ENCODE measurements at regions not wholly inside any gene's neighbourhood (a gene's known extent, or its start where the extent isn't known, plus 50 kb on each side); places are given as distances from the start of the nearest gene placed in this dataset.

DNA sequence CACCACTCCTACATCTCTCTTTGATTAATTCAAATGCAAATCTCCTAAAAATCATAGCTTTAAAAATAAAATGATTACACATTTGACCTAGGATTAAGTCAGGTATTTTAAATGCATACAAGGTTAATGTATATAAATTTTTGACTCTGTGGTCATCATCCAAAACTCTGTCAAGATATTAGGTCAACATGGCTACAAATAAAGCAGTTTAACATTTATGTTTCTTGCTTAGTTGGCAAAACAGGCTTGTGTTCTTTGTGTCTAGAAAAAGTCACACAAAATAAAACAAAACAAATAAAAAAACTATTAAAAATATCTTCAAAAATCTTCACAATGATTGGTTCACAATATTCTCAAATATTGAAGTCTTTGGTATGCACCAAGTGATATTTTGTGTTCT is 473.2 kb downstream of the LRFN5 start:
- DNase-seq (ENCODE audit: low spot score), result no peak
- in situ Hi-C loops (cut with MboI; ENCODE audit: low sequenced_read_pairs, unreplicated experiment), result no loop called here
- TF ChIP-seq, protein P1, sequence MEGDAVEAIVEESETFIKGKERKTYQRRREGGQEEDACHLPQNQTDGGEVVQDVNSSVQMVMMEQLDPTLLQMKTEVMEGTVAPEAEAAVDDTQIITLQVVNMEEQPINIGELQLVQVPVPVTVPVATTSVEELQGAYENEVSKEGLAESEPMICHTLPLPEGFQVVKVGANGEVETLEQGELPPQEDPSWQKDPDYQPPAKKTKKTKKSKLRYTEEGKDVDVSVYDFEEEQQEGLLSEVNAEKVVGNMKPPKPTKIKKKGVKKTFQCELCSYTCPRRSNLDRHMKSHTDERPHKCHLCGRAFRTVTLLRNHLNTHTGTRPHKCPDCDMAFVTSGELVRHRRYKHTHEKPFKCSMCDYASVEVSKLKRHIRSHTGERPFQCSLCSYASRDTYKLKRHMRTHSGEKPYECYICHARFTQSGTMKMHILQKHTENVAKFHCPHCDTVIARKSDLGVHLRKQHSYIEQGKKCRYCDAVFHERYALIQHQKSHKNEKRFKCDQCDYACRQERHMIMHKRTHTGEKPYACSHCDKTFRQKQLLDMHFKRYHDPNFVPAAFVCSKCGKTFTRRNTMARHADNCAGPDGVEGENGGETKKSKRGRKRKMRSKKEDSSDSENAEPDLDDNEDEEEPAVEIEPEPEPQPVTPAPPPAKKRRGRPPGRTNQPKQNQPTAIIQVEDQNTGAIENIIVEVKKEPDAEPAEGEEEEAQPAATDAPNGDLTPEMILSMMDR (IDR thresholded peaks at IDR 0.05; ENCODE audit: borderline replicate concordance, control extremely low read depth, extremely low read depth, insufficient read depth, missing control alignments), result no peak

DNA sequence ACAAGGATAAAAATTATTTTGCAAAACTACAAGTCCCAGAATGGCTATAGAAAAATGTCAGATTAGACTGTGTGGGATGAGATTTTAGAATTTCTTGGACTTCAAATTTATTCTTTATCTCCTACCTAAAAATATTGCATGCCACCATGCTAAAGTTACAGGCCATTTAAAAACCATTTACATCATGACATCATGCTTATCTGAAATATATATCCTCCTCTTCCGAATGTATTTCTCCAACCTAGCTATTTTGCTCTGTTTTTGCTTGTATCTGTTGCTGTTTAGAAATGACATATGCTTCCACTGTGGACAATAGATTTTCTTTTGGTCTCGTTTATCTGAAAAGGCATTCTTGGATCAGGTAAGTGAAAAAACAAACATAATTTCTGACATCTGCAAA is 471.7 kb downstream of the LRFN5 start:
- TF ChIP-seq, protein P1 (IDR thresholded peaks at IDR 0.05; ENCODE audit: borderline replicate concordance, control extremely low read depth, extremely low read depth, insufficient read depth, missing control alignments), result no peak
- in situ Hi-C loops (cut with MboI; ENCODE audit: low sequenced_read_pairs, unreplicated experiment), result no loop called here
- DNase-seq (ENCODE audit: low spot score), result no peak

DNA sequence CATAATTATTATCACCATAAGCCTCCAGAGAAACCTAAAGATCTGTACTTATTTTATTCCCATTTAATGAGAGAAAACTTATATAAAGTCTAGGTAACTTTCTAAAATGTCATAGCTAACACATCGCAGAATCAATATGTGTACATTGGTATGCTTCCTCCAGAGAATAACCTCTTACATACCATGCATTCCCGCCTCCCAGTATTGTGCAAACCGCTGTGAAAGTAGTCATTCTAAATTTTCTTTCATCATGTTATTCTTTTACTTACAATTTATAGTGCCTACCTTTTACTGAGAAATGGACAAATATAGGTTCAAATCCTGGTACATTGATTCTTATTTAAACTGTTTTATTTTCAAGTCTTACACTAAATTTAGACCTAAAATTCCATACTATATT is 463.4 kb downstream of the LRFN5 start:
- in situ Hi-C loops (cut with MboI; ENCODE audit: low sequenced_read_pairs, unreplicated experiment), result no loop called here
- TF ChIP-seq, protein P1 (IDR thresholded peaks at IDR 0.05; ENCODE audit: borderline replicate concordance, control extremely low read depth, extremely low read depth, insufficient read depth, missing control alignments), result no peak
- no peak for DNase-seq (ENCODE audit: low spot score)

DNA sequence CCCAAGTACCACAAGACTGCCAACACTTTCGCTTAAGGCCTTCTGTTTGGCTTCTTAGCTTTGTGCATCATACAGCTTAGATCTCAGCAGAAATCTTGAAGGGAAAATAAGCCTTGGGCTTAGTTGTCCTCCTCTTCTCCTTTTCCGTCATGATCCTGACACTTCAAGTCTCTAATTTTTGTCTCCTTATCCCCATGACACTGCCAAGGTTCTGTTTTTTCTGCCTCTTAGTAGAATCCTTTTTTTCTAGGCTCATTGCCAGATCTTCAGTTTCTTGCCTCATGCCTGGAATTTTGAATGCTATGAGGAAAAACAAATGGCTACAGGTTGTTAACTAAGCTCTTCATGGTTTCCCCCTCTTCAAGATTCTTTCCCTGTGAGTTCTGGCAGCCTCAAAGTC is 450.4 kb downstream of the LRFN5 start:
- TF ChIP-seq, protein P1 (IDR thresholded peaks at IDR 0.05; ENCODE audit: borderline replicate concordance, control extremely low read depth, extremely low read depth, insufficient read depth, missing control alignments), result no peak
- no peak for DNase-seq (ENCODE audit: low spot score)
- in situ Hi-C loops (cut with MboI; ENCODE audit: low sequenced_read_pairs, unreplicated experiment), result no loop called here

DNA sequence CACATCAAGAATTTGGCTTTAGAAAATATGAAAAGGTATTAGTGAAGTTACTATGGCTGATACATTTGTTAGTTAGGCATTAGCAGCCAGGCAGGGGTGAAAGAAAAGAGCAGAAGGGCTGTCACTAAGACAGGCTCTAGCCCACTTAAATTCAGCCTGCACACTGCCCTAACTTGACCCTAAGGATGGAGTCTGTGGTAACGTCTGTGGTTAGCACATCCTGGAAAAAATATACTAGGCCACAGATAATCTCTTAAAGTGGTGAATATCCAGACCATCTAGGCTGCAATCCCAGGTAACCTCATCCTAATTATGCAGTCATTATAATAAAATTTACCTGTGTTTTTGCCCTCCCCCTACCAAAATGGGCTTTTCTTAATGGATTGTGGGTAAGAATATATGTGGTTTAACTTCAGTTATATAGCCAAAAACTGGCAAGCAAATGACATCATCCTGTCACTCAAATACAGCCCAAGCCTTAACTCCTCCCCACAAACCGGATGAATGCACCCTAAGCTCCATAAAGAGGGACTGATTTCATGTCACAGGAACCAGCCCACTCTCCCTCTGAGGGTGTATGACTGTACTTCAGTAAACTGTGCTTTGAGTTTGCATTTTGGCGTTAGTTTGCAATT is 440.9 kb downstream of the LRFN5 start:
- no peak for DNase-seq (ENCODE audit: low spot score)
- TF ChIP-seq, protein P1 (IDR thresholded peaks at IDR 0.05; ENCODE audit: borderline replicate concordance, control extremely low read depth, extremely low read depth, insufficient read depth, missing control alignments), result no peak
- in situ Hi-C loops (cut with MboI; ENCODE audit: low sequenced_read_pairs, unreplicated experiment), result no loop called here

DNA sequence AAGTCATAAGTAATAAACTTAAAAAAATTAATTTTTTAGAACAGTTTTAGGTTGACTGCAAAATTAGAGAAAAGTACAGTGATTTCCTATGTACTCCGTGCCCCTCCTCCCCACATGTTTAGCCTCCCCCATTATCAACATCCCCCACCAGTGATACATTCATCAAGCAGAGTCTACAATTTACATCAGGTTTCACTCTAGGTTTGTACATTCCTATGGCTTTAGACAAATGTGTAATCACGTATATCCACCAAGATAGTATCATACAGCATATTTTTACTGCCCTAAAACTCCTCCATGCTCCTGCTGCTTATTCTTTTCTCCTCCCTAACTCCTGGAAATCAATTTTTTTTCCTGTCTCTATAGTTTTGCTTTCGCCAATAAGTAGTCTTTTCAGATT is 438.7 kb downstream of the LRFN5 start:
- TF ChIP-seq, protein P1 (IDR thresholded peaks at IDR 0.05; ENCODE audit: borderline replicate concordance, control extremely low read depth, extremely low read depth, insufficient read depth, missing control alignments), result no peak
- in situ Hi-C loops (cut with MboI; ENCODE audit: low sequenced_read_pairs, unreplicated experiment), result no loop called here
- no peak for DNase-seq (ENCODE audit: low spot score)

All from GM13976 (cell line).